CD4-positive, alpha-beta T cell treated with Interleukin-1 beta for 1 hour (primary cell): ENCODE measurements at regions not wholly inside any gene's neighbourhood (a gene's known extent, or its start where the extent isn't known, plus 50 kb on each side); places are given as distances from the start of the nearest gene placed in this dataset.

Experiments used
- DNase-seq, 2 donors: peaks; one replicate each; pipeline ENCODE4 v3.0.0-alpha.2; 2020 to 2022

DNA sequence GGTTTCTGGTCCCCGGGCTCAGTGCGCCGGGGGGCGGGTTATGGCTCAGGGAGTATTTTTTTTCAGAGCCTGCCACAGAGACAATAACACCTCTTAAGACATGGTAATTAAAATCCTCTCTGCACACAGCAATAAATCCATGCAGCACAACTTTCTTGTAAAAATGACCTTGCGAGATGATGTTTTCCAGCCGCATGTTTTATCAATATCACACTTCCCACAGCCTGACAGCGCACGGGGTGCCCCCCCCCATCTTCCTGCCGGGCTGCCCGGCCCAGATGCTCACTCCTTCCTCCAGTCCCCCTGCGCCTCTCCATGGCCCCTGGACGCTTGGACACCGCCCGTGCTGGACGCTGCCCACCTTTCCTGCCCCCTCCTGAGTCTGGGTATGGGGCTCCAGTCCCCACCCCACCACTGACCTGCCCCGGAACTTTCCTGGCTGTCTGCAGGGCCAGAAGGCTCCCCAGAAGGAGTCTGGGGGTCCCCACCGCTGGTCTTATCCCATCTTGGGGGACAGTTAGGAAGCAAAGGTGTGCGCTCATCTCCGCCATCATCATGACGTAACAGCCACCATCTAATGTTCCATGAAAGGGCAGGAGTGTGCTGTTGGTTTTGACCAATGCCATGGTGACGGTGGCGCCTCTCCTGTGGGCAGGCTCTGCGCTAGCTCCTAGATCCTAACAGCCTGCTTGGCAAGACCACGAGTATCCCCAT, 182.9 kb downstream of the KIF26A start:
- no peak for DNase-seq

DNA sequence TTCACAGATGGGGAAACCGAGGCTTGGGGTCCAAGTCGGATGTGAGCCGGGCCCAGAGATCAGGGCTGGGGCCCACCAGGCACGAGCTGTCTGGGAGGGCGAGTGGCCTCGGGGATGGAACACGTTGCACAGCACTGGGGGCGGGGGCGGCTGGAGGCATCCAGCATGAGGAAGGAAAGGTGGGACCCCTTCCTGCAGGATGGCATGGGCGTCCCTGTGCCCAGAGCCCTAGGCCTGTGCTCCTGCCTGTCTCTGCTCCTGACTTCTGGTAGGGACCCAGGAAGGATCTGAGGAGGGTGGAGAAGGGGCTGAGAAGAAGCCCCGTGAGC, 183.4 kb downstream of the KIF26A start:
- no peak for DNase-seq

DNA sequence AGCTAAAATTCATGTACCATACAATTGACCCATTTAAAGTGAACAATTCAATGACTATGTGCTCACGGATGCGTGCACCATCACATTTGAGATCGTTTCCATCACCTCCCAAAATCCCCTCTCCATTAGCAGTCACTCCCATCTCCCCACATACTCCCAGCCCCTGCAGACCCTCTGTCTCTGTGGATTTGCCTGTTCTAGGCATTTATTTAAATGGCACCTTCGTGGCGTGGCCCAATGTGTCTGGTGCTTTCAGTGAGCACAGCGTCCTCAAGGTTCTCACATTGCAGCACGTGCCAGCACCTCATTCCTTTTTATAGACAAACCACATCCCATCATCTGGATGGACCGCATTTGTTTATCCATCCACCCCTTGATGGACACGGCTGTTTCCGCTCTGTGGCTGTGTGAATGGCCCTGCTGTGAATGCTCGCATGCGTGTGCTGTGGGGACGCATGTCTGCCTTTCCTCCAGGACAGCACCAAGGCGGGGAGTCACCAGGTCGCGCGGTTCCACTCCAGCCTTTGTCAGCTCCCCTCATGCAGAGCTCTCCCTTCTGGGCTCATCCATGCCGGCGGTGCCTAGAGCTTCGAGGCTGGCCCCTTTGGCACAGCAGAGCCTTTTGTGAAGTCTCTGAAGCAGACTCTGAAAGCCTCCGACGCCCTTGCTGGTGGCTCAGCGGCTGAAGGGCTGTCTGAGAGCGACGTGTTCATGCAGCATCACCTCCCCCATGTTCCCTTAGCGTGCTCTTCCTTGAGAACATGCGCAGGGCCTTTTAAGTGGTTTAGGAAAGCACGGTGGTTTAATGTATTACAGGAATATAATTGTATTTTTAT, 184.4 kb downstream of the KIF26A start:
- no peak for DNase-seq

DNA sequence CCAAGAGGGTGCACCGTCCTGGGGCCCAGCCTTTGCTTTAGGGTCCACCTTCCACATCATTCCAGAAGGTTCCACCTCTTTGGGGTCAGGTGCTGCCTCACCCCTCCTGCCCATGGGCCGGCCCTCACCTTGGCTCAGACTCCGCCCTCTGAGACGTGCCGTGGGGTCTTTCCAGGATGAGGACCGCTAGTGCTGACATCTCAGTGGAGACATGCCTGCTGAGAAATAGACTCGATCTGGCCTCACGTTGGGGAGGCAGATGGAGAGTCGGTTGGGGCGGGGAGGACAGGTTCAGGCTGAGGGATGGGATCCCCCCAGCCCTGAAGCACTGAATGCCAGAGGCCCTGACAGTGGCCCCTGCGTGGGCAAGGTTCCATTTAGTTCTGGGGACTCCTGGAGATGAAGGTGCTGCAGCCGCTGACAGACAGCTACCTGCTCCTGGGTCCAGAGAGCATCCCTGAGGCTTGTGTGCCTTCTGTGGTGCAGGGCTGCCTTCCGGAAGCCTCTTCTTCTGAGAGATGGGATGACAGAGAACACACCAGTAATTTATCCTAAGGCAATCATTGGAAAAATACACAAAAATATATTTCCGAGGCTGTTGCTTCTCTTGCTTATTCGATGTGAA, 185.3 kb downstream of the KIF26A start:
- DNase-seq, result no peak

DNA sequence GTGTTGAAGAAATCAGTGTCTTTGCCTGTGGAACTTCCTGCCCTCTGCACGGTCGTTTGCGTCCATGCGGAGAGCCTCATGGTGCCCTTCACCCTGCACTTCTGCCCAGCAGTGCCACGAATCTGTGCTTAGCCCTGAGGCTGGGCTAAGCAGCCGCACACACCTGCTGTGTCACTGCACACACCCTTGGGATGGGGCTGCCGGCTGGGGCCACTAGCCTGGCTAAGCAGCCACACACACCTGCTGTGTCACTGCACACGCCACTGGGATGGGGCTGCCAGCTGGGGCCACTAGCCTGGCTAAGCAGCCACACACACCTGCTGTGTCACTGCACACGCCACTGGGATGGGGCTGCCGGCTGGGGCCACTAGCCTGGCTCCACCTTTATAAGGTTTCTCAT, 188.5 kb downstream of the KIF26A start:
- DNase-seq, result no peak

DNA sequence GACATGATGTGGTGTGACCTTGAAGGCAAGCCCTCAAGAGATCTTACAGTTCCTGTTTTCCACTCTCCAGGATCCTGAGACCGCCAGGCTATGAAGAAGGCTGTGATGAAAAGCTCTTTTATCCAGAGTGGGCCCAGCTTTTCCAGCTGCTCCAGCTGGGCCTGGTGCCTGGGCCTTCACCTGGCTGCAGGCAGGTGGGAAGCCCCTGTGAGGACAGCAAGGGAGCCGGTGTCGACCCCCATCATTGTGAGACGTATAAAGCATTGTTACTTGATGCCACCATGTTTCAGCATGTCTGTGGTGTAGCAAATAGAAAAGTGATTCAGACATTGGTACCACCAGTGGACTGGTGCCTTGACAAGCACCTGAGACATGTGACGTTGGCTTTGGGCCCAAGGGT, 190.2 kb downstream of the KIF26A start:
- no peak for DNase-seq

DNA sequence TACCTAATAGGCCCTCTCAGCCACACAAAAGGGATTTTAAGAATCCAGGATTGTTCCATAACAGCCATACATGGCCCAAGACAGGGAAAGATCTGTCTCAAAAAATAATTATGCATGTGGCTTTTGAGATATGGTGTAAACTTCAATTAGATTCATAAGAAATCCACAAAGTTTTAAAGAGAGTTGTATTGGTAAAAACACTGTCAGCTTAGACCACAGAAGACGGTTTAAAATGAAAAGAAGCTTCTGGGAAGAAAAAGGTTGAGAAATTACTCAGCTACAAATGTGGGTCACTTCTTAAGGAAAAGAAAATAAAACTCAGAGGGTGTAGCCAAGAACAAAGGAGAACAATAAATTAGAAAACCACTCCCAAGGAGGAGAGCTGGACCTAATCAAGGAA, 191.4 kb downstream of the KIF26A start:
- no peak for DNase-seq

DNA sequence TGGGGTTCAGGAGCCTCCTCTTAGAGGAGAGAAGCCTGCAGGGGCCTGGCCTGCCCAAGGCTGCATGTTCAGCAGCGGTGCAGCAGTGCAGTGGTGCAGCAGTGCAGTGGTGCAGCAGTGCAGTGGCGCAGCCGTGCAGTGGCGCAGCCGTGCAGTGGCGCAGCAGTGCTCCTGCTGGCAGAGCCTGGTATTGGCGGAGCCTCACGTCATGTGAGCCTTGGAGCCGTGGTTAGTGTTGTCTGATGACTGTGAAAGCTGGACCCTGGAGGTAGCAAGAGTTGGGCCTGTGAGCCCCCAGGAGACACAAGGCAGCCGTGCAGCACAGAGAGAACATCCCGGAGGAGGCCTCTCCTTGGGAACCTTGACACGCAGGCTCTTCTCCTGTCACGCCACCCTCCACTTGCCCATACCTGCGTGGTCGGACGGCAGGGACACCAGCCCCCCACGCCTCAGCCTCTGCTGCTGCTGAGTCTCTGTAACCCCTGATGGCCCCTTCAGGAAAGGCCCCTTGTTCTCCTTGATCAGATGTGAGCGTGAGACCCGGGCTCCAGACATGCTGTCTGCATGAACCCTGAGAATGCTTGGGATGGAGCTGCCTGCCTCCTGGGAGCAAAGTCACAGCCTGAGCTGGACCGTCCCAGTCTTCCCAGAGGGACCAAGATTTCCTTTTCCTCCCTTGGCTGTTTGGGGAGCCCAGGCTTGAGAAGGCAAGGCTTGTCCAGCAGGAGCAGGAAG, 193.7 kb downstream of the KIF26A start:
- no peak for DNase-seq

DNA sequence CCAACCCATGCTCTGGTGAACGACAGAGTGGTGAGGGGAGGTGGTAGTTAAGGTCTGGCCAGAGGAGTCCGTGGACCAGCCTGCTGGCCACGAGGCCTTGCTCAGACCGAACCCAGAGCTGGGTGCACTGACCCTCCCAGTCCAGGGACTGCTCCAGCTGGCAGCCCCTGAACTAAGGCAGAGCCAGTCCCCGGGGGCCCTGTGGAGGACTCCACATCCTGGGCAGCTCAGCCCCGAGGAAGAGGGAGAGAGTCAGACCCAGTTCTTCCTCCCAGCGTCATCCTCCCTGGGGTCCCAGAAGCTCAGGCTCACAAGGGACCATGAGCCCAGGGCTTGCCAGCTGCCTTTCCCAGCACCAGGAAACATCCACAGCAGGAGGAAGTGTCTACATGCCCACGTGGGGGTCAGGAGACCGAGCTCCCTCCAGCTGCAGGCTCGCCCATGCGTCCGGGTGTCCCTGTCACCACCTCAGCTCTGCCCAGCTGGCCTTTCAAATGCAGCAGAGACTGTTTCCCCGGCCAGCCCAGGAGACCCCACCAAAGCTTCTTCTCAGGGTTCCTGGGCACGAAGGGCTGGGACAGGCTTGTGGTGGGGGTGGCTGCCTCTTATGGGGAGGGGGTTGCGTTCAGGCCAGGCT, 194.4 kb downstream of the KIF26A start:
- no peak for DNase-seq

DNA sequence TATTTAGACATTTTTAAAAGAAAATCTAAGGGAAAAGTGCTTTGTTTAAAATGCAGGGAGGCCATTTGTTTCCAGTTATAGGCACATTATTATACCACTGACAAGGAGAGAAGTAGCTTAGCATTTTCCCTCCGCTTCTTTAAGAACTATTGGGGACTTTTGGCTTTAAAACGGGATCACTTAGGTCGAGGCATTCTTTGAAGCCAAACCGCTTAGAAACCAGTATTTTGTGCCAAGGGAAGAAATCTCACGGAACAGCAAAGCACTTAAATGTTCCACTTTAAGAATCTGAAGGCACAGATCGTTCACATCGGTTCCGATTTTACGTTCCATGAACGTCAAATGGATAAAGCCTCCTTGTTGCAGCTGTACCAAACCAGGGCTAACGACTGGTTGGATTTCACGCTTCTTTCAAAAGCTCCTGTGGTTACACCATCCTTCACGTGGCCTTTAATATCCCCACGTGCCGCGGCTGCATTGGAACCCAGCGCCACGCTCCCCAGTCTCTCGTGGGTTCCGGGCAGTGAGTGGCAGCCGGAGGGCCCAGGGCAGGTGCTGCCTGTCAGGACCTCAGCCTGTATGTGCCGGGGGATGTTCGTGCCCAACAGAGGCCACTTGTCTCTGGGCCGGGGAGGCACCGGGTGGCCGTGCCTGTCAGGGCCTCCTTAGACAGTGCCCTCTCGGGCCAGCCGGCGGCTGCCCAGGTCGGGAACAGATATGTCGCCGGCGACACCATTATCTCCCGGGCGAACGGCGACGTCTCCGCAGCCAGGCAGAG, 195.4 kb downstream of the KIF26A start:
- DNase-seq, result no peak

DNA sequence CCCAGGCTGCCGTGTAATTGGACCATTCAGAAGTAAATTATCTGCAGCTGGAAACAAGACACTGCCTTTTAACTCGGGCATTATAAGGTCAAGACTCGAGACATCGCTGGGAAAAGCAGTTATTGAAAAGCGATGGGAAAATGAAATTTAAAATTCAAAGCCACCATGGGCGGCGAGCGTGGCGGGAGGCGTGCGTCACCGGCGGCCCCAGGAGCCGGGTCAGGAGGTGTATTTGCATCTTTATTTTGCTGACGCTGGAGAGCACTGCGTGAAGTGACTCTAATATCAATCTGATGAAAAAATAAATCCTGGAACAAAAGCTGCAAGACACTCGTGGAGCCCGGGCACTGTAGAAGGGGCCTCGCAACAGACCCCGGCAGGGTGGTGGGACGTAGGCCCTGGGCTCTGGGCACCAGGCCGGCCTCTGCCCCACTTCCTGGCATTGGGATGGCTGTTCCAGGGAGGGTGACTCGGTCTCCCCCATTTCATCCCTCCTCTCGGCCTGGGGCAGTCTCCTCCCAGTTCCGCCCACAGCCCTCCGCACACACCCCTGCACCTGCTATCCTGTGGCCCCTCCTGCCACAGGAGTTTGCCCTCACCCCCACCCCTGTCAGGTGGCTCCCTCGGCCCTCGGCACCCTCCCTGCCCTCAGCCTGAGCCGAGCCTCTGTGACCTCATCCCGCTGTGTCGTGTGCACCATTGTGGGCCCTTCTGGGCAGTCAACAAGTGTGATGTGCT, 196.2 kb downstream of the KIF26A start:
- no peak for DNase-seq

DNA sequence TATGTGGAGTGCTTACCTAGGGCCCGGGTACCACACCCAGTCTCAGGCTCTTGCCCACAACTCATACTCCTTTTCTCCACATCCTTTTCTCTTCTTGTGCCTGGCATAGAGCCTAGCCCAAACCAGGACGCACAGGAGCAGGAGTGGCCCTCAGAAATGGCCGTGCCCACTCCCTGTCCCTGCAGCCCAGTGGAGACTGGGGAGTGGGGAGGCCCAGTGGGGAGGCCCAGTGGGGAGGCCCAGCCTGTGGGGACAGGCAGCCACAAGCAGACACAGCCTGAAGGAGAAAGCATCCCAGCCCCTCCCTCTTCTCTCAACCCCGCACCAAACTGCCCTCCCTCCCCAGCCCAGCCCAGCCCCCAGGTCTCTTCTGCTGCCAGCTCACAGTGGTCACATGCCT, 196.8 kb downstream of the KIF26A start:
- no peak for DNase-seq

DNA sequence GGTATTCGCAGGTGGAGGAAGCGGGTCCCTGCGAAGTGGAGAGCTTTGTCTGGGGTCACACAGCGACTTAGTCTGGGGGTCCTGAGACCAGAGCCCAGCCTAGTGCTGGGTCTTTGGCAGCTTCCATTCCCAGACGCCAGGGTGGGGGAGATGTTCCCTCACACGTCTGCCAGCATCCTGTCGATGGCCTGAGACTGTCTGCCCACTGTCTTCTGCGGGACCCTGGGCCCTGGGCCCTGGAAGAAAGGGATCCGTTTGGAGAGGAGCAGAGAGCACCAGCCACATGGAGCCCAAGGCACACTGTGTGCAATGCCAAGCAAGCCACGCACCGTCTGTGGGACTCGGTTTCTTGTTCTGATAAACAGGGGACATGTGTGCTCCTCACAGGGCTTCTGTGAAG, 197.2 kb downstream of the KIF26A start:
- DNase-seq, result no peak

DNA sequence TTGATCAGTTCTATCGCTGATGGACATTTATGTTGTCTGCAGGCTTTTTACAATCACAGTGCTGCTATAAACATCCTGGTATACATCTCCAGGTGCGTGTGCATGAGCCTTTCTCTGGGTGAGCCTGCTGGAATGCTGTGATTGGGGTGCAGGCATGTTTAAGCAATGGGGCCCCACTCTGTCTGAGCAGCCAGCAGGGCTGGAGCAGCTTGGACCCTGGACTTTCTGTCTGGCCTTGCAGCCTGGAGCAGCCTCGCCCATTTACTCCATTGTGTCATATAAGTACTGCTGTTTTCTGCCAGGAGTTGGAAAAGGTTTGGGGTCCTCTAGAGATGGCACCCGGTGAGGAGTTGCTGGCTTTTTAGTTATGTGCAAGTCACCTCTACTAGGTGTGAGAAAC, 199.0 kb downstream of the KIF26A start:
- DNase-seq, result no peak

DNA sequence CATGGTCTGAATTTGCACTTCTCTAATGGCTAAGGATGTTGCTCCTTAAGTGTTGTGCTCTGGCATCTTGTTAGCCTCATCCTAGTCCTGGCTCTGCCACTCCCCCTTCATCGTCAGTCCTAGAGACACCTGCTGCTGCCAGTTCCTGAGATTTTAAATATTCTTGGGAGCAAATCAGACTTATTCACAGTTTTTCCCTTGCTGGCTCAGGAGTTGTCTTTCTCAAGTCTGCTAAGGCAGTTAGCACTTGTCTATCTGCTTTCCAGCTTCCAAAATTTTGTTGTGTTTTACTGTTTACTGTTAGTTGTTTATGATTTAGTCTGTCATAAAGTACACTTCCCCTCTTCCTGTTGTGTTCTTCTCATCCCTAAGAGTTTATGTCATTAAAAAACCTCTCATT, 201.0 kb downstream of the KIF26A start:
- no peak for DNase-seq

DNA sequence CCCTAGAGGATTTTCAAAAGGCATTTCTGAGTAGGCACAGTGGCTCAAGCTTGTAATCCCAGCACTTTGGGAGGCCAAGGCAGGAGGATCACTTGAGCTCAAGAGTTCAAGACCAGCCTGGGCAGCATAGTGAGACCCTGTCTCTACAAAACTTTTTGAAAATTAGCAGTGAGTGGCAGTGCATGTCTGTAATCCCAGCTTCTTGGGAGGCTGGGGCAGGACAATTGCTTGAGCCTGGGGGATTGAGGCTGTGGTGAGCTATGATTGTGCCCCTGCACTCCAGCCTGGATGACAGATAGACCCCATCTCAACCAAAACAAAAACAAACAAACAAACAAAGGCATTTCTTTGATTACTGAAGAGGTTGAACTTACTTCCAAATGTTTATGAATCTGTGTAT, 201.4 kb downstream of the KIF26A start:
- no peak for DNase-seq

DNA sequence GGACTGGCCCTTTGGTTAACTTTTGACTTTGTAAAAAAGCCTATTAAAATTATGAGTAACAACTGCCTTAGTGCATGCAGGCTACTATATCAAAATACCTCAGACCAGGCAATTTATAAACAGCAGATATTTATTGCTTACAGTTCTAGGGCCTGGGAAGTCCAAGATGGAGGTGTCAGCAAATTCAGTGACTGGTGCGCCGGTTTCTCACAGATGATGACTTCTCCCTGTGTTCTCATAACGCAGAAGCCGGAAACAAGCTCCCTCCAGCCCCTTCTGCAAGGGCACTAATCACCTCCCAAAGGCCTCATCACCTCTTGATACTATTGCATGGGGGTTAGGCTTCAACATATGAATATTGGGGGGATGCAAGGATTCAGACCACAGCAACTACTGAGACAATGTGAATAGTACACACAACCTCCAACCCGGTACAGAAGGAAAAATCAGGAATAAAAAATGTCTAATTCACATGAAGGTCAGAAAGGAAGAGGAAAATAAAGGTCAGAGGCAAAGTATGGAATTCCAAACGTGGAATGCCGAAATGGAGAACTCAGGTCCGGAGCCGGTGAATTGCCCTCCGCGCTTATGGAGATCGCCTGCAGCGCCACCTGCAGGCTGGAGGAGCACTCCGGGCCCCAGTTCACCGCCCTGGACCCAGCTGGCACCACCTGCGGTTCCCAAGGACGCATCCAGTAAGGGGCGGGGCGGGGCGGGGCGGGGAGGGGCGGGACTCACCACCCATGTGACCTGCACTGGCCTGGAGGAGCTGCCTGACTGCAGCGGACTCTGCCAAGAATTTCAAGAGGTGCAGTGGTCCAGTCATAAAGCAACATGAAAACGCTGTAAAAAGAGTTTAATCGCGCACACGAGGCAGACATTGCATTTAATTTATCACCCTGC, 203.4 kb downstream of the KIF26A start:
- DNase-seq, result no peak

DNA sequence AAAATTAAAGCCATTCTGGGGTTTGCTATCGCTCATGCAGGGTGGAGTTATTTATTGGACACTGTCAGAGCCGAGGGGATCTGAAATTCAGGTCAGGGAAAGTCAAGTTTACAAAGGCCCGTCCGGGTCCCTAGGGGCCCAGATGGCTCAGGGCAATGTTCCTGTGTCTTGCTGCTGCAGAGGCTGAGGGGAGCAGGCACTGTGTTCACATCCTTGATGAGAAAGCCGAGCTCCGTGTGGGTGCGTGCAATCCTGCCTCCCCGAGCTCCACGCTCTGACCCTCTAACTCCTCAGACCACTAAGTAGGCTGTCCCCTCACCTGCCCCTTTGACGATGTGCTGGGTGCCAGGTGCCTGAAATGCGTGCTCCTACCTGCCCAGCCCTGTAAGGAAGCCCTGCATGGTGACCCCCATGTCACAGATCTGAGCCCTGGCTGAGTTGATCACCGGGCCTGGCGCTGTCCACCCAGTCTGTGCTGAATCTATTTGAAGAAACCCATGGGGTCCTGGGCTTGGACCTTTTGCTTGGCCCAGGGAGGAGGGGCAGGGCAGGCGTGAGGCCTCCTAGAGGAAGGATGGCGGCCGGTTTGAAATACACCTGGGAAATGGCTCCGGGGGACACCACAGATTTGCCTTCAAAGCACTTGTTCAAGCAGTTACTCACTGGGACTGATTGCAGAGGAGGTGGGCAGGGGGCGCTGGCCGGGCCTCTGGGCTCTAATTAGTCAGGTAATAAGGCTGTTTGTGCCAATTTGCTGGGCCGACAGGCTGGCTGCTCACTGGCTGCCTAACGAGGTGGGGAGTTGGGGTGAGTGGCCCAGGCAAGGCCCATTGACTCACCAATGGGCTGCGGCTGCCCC, 204.3 kb downstream of the KIF26A start:
- no peak for DNase-seq

DNA sequence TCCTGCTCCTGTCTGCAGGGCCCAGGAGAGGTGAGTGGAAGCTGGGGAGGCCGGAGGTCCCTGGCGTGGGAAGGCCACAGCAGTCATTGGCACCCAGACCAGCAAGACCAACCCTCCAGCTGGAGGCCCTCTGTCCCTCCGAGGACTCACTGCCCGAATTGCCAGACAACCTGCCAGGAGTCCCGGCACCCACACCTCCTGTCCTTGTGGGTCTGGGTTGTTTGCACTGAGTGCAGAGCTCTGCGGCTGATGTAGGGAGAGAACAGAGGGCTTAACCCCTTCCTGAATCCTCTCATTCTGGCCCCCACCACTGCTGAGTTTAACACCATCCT, 204.9 kb downstream of the KIF26A start:
- no peak for DNase-seq
